H1 (cell line): ENCODE measurements at regions not wholly inside any gene's neighbourhood (a gene's known extent, or its start where the extent isn't known, plus 50 kb on each side); places are given as distances from the start of the nearest gene placed in this dataset.

Source experiments
- BRCA1 ChIP-seq: IDR thresholded peaks from 2 replicates; pipeline ENCODE4 v1.6.1; 2012; ENCODE audit warnings: low read depth, low read length, improper control_type of control experiment
- CTBP2 ChIP-seq: IDR thresholded peaks from 2 replicates; pipeline ENCODE4 v1.7.0; 2011; ENCODE audit warnings: borderline replicate concordance, mild to moderate bottlenecking, moderate library complexity, mixed read lengths, low read length; ENCODE audit not compliant: insufficient read depth, insufficient read length
- EZH2 ChIP-seq: fragments of 200-600 bp; sonication (generic); IDR thresholded peaks from 2 replicates; pipeline ENCODE4 v1.7.1; 2012; ENCODE audit warnings: low read depth, mild to moderate bottlenecking, moderate library complexity, low read length, inconsistent platforms; ENCODE audit not compliant: severe bottlenecking
- KDM5A ChIP-seq: fragments of 200-600 bp; IDR thresholded peaks from 2 replicates; pipeline ENCODE4 v1.7.1; 2012; ENCODE audit warnings: mild to moderate bottlenecking, low read length, inconsistent platforms, mixed read lengths
- MAFK ChIP-seq: IDR thresholded peaks from 2 replicates; pipeline ENCODE4 v1.6.1; 2012; ENCODE audit warnings: low read depth, mild to moderate bottlenecking, improper control_type of control experiment, low read length
- POU5F1 ChIP-seq: IDR thresholded peaks from 2 replicates; pipeline ENCODE4 v1.6.1; 2011; ENCODE audit warnings: low read depth, mild to moderate bottlenecking, low read length, moderate library complexity
- RAD21 ChIP-seq, 2 experiments: IDR thresholded peaks in 1 of 2; conservative IDR thresholded peaks in 1 of 2; 2 replicates each; pipeline ENCODE4 v1.6.1; 2011; ENCODE audit warnings: low read depth in 2 of 2, low read length in 2 of 2, improper control_type of control experiment in 1 of 2, inconsistent platforms in 1 of 2, mild to moderate bottlenecking in 1 of 2, moderate library complexity in 1 of 2
- SP1 ChIP-seq: IDR thresholded peaks from 2 replicates; pipeline ENCODE4 v1.6.1; 2011; ENCODE audit warnings: low read depth, low read length
- TCF12 ChIP-seq: IDR thresholded peaks from 2 replicates; pipeline ENCODE4 v1.6.1; 2011; ENCODE audit warnings: low read depth, mild to moderate bottlenecking, low read length
- YY1 ChIP-seq: IDR thresholded peaks from 2 replicates; pipeline ENCODE4 v1.6.1; 2011; ENCODE audit warnings: low read depth, mild to moderate bottlenecking, low read length
- ZNF274 ChIP-seq: IDR thresholded peaks from 2 replicates; pipeline ENCODE4 v1.7.0; 2012; ENCODE audit warnings: low read length, borderline replicate concordance; ENCODE audit errors: extremely low read depth

GRCh38 chr21:16108561-16109075 lies 378.8 kb downstream of the USP25 start (continued):
- TF ChIP-seq RAD21 (IDR thresholded peaks at IDR 0.05 in 1 of 2, conservative IDR thresholded peaks at IDR 0.05 in 1 of 2; ENCODE audit: low read depth in 2 of 2, low read length in 2 of 2) (no peak), TCF12 (no peak), POU5F1 (no peak), ZNF274 (no peak), SP1 (no peak), KDM5A (no peak), CTBP2 (no peak), MAFK (no peak), BRCA1 (no peak), EZH2 (no peak), YY1 (no peak)
